Osteocyte (in vitro differentiated cells): ENCODE measurements at regions not wholly inside any gene's neighbourhood (a gene's known extent, or its start where the extent isn't known, plus 50 kb on each side); places are given as distances from the start of the nearest gene placed in this dataset.

ENCODE experiments used
- DNase-seq: peaks from one replicate; pipeline ENCODE4 v3.0.0; 2021; ENCODE audit warnings: mixed read lengths; ENCODE audit not compliant: unreplicated experiment; ENCODE audit errors: extremely low spot score
- H3K27ac Mint-ChIP-seq: one replicate; pipeline ENCODE4 v1.8.0; 2021; ENCODE audit warnings: mild to moderate bottlenecking, mixed read lengths; ENCODE audit not compliant: unreplicated experiment
- H3K27me3 Mint-ChIP-seq: one replicate; pipeline ENCODE4 v1.8.0; 2021; ENCODE audit warnings: mixed read lengths; ENCODE audit not compliant: unreplicated experiment
- H3K36me3 Mint-ChIP-seq: one replicate; pipeline ENCODE4 v1.8.0; 2021; ENCODE audit warnings: mixed read lengths; ENCODE audit not compliant: unreplicated experiment
- H3K4me1 Mint-ChIP-seq: one replicate; pipeline ENCODE4 v1.8.0; 2021; ENCODE audit warnings: mixed read lengths; ENCODE audit not compliant: unreplicated experiment
- H3K4me3 Mint-ChIP-seq: one replicate; pipeline ENCODE4 v1.8.0; 2021; ENCODE audit warnings: mild to moderate bottlenecking, moderate library complexity, mixed read lengths; ENCODE audit not compliant: unreplicated experiment
- H3K9me3 Mint-ChIP-seq: one replicate; pipeline ENCODE4 v1.8.0; 2021; ENCODE audit warnings: mixed read lengths; ENCODE audit not compliant: unreplicated experiment
- CTCF ChIP-seq: fragments of 200-600 bp; sonication (generic); IDR thresholded peaks from 2 replicates; pipeline ENCODE4 v1.5.0; 2021; ENCODE audit warnings: antibody characterized with exemption, mild to moderate bottlenecking, moderate library complexity

GRCh38 chr2:120614901-120615300 lies 120.8 kb upstream of the GLI2 start:
- H3K27ac Mint-ChIP-seq = no peak overlapping the region
- H3K27me3 Mint-ChIP-seq = peaks cover 39% of the 10 kb centered on the region
- H3K9me3 Mint-ChIP-seq = no peaks in the 10 kb centered on the region
- peaks cover 1% of the 10 kb centered on the region for H3K4me1 Mint-ChIP-seq
- H3K4me3 Mint-ChIP-seq = no peak overlapping the region
- H3K36me3 Mint-ChIP-seq = no peaks in the 10 kb centered on the region
- DNase-seq = no peak
- no peak for TF ChIP-seq CTCF

GRCh38 chr2:120616261-120616660 lies 119.4 kb upstream of the GLI2 start:
- H3K4me1 Mint-ChIP-seq = peaks cover 1% of the 10 kb centered on the region
- TF ChIP-seq CTCF = no peak
- H3K27me3 Mint-ChIP-seq = peaks cover 38% of the 10 kb centered on the region
- no peak for DNase-seq
- no peak overlapping the region for H3K4me3 Mint-ChIP-seq
- H3K36me3 Mint-ChIP-seq = no peaks in the 10 kb centered on the region
- H3K27ac Mint-ChIP-seq = no peak overlapping the region
- peaks cover 1% of the 10 kb centered on the region for H3K9me3 Mint-ChIP-seq

DNA sequence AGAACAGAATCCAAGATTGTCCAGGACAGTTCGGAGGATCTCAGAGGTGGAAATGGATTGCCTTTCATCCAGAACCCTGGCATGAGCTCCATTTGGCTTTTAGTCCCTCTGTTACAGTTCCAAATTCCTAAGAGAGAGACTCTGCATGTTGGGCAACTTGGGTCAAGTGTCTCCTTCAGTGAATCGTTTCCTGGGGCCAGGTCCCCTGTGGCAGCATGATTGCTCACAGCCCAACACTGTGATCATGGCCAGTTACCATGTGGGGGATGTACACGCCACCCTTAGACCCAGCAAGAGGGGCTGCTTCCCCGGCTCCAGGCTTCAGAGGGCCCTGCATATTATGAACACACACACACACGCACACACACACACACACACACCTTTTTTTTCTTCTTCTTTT lies 118.6 kb upstream of the GLI2 start:
- Mint-ChIP-seq H3K27ac (no peak overlapping the region), H3K27me3 (peaks cover 32% of the 10 kb centered on the region), H3K36me3 (no peaks in the 10 kb centered on the region), H3K4me1 (peaks cover 1% of the 10 kb centered on the region), H3K4me3 (no peak overlapping the region), H3K9me3 (peaks cover 8% of the 10 kb centered on the region)
- DNase-seq = no peak
- TF ChIP-seq CTCF = no peak

- no peak for TF ChIP-seq CTCF
- H3K27me3 Mint-ChIP-seq = peaks cover 18% of the 10 kb centered on the region
- peaks cover 15% of the 10 kb centered on the region for H3K9me3 Mint-ChIP-seq
- H3K4me1 Mint-ChIP-seq = peaks cover 1% of the 10 kb centered on the region
- DNase-seq = no peak
- no peak overlapping the region for H3K27ac Mint-ChIP-seq
- H3K36me3 Mint-ChIP-seq = no peaks in the 10 kb centered on the region
- no peak overlapping the region for H3K4me3 Mint-ChIP-seq
Measured at GRCh38 chr2:120618830-120619229, 116.8 kb upstream of the GLI2 start.

DNA sequence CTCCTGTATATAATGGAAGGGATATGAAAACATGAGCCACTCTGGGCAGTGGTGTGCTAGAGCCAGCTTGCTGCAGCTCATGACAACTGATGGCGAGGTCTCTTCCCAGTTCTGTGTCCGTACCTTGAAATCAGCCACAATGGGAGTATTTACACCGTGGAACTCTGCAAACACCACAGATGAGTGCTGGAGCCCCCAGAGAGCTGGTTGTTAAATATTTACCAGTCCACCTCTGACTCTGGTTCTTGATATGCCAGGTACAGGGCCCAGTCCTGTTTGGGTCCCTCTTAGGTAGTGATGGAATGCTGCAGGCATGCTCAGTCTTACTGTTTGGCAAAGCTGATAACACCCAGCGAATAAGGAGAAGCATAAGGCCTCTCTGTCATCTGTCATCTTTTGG lies 116.1 kb upstream of the GLI2 start:
- no peak for TF ChIP-seq CTCF
- no peaks in the 10 kb centered on the region for H3K36me3 Mint-ChIP-seq
- peaks cover 11% of the 10 kb centered on the region for H3K27me3 Mint-ChIP-seq
- H3K4me1 Mint-ChIP-seq = no peaks in the 10 kb centered on the region
- H3K4me3 Mint-ChIP-seq = no peak overlapping the region
- peaks cover 15% of the 10 kb centered on the region for H3K9me3 Mint-ChIP-seq
- no peak overlapping the region for H3K27ac Mint-ChIP-seq
- DNase-seq = no peak
